ENCODE measurements at regions not wholly inside any gene's neighbourhood (a gene's known extent, or its start where the extent isn't known, plus 50 kb on each side); places are given as distances from the start of the nearest gene placed in this dataset.

DNA sequence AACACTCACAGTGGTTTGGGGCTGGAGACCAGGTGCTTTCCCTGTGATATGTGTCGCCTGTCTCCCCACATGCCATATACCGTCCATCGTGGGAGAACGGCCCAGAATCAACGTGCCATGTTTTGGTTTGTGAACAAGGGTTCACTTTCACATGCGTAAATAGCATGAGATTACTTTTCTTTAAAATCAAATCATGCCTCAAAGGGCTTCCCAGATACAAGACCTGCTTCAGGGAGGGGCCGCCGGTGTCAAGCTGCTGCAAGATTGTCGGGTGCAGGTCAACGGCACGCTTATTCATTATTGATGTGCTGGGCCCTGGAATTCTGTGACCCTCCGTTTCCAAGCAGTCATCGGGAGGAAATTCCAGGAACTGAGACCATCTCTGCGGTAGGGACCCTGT, 145.2 kb upstream of the RTL1 start:
- no peak for DNase-seq

DNA sequence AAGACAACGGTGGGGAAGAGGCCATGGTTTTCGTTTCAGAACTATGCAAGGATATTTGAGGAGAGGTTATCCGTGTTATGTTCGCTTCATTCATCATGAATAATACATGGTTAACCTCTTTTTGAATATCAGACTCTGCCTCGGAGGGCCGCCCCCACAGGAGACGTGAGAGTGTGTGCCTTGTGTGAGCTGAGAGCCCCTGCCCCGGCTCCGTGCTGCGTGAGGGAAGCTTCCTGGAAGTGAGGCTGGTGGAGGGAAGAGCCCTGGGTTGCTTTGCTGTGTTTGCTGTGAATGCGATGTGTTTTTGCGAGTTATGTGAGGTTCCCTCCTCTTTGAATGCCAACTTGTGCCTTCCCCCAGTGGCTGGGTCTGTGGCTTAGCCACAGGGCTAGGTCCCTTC, 146.0 kb upstream of the RTL1 start:
- DNase-seq: no peak

DNA sequence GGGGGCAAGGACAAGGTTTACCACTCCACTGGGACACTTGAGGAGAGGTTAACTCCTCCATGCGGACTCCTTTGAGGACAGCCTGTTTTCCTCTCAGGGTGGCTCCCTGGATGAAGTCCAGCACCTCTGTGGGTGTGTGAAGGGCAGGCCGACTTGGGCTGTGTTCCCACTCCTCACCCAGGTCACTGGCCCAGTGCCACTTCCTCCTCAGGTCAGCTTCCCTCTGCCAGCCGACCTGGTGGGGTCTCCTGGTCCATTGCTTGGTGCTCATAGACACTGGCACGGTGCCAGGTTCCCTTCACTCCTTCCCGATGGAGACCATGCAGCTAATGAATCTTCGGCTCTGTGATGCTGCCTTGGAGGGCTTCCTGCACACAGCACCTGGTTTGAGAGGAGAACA, 146.4 kb upstream of the RTL1 start:
- DNase-seq: no peak

DNA sequence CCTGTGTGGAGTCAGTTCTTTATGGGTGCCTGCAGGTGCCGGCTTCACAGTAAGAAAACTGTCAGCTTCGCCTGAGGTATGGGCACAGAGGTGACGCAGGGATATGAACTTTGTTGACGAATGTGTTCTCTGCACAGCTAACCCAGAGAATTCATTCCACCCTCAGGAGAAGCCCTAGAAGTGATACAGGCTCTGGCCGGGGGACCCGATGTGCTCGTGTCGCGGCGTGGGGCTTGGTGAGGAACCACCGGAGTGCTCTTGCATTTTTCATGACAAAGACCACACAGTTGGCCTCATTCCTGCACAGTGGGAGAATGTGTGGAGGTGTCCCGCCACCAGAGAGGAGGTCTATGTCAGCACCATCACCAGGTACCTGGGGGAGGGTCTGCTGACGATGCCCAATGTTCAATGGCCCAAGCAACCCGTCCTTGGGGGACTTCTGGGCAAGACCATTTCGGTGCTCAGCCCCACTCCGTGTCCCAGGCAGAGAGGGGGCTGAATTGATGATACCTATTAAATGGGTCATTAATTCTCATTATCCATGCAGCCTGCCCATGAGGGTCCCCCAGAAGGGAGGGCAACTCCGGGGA, 147.5 kb upstream of the RTL1 start:
- no peak for DNase-seq

DNA sequence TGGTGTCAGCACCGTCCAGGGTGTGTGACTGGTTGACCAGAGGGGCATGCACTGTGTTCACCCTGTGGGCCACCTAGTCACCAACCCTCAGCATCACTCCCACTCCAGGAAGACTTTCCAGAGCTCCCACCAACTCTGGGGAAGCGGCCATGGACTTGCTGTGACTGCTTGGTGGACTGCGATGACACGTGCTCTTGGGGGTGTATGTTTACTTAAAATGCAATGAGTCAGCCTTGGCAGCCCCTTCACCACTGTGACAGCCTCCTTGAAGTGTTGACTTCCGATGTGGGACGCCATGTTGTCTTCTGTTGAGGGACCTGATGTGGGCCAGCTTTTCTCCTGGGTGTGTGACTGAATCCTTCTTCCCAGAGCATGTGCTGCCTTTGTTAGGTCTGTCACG, 151.1 kb upstream of the RTL1 start:
- DNase-seq: no peak

DNA sequence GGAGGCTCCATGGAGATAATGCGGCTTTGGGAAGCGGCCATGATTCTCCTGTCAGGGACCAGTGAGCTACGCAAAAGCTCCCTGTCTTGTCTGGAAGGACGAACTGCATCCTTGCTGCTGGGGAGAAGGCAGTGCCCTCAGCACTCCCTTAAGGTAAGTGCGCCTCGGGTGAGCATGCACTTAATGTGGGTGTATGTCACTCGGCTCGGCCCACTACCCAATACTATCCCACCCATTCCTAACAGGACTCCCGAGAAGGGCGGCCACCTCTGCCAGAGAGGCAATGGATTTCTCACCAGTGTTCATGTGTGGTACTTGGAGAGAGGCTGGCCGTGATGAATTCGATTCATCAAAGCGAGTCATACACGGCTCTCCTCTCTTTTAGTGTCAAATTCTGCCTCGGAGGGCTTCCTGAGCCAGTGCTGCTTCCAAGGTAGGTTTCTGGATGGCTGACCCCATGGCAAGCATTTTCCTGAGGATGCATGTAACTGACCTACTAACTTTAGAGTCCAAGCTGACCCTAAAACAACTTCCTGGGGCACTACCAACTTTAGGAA, 151.7 kb upstream of the RTL1 start:
- DNase-seq: no peak

DNA sequence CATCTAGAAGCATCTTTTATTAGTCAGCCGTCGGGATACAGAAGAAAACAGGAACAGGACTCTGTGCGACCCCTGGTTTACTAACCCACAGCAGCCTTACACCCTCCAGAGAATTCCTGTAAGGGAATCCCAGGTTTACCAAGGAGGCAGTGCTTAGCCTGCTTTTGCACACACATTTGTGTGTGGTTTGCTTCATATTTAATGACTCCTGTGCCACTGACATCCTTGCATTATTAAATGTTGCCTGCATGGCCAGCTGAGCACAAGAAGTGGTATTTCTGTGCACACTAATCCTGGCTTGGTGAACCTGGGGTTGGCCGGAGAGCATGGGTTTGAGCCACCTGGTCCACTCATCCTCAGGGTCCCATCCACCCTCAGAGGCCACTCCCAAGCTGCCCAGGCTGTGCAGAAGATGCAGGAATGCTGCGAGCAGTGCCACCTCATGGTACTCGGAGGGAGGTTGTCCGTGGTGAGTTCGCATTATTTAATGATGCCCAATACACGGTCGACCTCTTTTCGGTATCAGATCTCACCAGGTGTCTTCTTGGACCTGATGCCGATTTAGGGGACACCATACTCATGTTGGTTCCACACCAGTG, 152.4 kb upstream of the RTL1 start:
- no peak for DNase-seq

DNA sequence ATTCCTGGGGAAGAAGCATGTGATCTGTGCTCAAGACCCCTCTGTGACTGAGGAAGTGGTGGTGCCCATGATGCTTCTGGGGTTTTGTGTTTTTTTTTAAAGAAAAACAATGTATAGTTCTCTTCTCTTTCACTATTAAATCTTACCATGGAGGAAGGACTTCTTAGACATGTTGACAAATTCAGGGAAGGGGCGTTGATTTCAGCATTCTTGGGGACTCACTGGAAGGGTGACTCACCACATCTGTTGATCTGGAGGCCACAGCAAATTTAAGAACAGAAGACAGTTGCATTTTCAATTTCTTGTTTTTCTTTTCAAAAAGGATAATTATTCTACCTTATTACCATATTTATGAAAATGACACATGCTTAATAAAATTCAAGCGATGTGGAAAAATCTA, 152.9 kb upstream of the RTL1 start:
- no peak for DNase-seq

DNA sequence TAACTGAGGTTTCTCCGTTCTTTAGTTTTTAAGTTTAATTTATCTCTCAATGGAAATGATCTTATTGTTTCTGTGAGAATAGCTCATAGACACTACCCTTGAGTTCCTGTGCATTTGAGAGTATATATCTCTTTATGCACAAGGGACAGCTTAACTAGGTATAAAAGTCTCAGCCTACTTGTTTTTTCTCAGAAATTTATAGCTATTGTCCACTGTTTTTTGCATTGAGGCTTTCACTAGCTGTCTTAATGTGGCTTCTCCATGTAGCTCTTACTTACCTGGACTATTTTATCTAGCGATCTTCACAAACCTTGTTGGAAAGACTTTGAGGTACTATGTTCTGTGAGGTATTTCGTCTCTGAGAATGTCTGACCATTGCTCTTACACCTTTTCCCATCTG, 153.9 kb upstream of the RTL1 start:
- no peak for DNase-seq

DNA sequence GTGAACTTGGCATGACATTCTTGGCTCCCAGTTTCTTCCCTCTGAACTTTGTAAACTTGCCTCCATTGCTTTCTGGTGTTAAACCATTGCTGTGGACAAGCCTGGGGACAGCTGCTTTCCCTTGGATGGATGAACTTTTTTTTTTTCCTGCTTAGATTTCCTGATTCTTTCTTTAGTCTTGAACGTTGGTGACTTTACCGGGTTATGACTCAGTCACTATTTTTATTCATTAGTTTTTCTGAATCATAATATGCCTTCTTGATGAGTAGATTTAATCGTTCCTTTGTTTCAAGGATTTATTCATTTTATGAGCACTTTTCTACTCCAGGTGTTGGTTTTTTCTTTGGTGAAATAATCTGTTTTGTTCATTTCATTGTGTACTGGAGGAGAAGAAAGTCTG, 155.0 kb upstream of the RTL1 start:
- no peak for DNase-seq

DNA sequence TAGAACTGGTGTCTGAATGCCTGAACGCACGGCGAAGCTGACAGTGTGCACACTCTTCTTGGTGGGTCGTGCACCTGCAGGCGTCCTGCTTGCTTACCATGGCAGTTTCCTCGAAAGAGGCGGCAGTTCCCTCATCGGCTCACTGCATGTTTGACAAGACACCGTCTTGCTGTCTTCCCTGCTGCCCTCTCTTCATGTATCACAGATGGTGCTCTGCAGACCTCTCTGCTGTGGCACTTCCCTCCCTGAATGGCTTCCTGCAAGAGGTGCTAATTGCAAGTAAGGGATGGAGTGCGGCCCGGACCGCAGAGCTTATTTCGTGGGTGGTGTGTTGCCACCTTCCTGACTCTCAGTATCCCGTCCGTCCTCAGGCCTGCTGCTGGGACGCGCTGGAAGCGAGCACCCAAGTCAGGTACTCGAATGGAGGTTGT, 156.7 kb upstream of the RTL1 start:
- DNase-seq: no peak

DNA sequence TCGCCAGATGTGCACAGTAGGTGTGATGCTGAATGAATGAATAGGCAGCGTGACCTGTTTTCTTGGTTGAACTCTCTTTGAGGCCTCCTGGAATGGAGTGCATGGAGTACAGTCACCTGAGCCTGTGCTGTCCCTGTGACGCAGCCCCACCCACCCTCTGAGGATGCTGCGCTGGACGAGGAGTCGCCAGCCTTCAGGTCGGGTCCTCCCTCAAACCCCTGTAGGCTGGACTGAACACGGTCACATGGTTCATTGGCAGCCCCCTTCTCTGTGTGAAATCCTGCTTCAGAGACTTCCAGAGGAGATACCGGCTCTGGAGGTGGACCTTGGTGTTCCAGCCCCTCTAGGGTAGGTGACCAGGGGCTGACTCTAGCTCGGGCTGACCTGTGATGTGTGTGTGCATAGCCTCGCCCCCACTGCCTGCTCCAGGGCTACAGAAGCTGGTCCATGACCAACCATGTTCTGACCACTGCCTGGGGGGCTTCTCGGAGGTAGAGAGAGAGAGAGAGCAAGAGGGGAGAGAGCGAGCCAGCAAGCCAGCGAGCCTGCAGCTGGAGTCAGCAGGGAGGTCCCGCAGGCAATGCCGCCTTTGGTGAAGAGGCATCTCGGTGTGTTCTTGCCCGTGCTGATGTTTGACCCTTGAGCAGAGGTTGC, 158.0 kb upstream of the RTL1 start:
- DNase-seq: no peak

DNA sequence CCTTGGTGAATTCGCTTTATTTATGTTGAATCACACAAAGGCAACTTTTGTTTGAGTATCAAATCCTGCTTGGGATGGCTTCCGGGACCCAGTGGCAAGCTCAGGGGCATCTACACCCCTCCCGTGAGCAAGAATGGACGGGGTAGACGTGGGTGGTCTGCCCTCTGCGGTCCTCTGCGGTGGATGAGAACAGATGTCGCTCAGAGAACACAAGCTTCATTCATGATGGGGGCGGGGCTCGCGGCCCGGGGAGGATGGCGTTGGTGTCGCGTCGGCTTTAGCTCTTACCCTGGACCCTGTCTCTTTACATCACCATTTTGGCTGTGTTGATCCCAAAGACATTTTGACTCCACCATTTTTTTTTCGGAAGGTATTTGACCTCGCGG, 158.5 kb upstream of the RTL1 start:
- no peak for DNase-seq

DNA sequence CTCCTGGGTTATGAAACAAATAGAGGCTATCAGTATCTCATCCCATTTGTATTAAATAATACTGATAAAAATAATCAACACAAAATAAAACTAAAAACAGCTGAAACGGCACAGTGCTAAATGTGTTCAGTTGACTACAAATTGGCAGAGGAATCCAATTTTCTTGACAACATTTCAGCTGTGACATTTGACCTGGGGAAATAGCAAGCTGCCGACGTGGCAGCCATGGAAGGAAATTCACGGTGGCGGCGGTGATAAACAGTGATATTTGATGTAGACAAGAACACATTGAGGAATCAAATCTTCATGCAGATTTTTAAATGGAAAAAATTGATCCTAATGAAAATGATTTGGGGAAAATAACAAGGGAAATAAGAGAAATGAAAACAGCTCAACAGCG, 159.1 kb upstream of the RTL1 start:
- no peak for DNase-seq

DNA sequence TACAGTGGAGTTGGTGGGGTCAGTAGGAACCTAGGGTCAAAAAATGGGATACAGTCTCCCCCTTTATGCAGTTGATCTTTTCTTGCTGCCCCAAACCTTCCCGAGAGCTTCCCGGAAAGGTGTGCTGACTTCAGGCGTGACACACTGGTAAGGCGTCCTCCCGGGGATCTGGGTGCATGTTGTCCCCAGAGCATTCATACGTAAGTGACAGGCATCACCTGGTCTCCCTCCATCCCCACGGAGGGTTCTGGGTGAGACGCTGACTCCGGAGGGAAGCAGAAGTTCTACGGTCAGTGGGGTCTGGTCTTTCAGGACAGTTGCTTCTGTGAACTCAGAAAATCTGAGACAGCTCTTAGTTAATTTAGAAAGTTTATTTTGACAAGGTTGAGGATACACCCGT, 159.6 kb upstream of the RTL1 start:
- DNase-seq: no peak

DNA sequence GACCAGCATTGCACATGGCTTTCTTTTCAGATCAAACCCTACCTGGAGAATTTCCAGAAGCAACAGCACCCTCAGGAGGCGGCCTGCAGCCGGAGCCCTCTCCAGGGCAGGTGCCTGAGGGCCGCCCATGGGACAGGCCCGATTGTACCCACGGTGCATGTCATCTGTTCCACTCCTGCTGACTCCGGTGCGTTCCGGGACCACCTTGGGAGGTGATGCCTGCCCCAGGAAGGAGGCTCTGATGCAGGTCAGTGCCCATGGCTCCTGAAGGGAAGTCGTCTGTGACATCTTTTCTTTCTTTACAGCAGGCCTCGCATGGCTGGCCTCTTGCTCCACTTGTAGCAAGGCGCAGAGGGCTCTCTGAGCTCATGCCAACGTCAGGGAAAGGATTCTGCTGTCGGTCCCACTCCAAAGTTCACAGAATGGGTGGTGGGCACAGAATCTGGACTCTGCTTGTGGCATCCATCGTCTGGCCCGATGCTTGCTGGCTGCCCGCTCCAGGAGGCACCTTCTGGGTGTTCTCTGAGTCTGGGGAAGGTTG, 160.7 kb upstream of the RTL1 start:
- DNase-seq: no peak

DNA sequence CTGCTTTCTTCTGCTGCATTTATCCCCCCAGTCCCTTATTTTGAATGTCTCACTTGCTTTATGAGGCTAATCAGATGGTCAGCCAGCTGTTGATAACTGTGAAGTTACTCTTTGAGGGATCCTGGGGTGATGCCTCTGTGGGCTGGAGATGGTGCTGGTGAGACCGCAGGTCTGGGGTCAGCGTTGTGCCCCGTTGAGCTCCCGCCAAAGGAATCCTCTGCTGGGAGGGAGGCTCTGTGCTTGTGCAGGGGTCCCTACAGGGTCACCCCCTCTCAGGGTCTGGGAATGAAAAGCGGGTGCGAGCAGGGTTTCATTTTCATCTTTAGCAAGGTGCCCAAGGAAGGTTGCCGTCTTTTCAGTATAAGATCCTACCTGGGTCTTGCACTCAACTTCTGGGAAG, 161.2 kb upstream of the RTL1 start:
- DNase-seq: no peak

DNA sequence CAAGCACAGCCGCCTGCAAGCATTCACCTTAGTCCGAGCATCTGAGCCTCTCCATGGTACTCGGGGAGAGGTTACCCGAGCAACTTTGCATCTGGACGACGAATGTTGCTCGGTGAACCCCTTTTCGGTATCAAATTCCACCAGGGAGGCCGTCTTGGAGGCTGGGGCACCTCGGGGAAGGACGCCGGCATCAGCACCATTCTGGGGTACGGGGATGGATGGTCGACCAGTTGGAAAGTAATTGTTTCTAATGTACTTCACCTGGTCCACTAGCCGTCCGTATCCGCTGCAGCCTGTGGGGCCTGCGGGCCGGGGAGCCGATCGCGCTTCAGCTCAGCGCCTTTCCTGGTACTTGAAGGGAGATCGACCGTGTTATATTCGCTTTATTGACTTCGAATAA, 161.7 kb upstream of the RTL1 start:
- no peak for DNase-seq

DNA sequence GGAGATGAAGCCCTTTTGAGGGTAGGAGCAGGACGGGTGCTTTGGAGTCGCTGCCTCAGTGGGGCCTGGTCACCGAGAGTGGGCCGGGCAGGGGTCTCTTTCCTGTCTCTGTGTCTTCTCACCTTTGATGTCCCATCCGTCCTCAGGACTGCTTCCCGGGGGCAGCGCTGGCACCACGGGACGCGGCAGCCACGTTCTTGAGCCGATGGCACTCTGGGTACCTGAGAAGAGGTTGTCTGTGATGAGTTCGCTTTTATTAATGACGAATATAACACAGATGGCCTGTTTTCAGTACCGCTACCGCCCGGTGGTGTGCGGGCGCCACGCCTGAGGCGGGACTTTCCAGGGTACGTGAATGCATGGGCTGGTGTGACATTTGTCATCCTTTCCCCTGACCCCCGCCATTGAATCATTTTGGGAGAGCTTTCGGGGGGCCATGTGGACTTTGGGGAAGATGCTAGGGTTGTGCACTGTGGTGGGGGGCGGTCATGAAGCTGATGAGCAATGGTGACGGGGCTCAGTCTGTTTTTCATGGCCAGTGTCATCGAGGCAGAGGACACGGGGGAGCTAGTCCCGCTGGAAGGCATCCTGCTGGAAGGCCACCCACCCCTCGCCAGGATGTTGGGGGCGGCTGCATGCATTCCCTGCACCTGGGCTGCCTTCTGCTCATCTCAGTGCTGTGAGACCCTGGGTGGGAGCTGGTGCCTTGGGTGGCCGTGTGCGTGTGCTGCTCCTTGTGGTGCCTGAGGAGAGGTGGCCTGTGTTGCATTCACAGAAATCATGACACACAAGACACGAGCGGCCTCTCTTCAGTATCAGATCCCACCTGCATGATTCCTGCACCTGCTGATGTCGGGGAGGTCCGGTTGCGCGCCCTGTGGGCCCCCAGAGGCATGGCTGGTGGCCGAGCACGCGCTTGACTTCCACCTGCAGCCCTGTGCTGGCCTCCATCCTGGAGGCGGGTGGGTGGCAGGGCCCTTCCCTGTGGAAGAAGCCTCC, 162.5 kb upstream of the RTL1 start:
- DNase-seq: no peak

DNA sequence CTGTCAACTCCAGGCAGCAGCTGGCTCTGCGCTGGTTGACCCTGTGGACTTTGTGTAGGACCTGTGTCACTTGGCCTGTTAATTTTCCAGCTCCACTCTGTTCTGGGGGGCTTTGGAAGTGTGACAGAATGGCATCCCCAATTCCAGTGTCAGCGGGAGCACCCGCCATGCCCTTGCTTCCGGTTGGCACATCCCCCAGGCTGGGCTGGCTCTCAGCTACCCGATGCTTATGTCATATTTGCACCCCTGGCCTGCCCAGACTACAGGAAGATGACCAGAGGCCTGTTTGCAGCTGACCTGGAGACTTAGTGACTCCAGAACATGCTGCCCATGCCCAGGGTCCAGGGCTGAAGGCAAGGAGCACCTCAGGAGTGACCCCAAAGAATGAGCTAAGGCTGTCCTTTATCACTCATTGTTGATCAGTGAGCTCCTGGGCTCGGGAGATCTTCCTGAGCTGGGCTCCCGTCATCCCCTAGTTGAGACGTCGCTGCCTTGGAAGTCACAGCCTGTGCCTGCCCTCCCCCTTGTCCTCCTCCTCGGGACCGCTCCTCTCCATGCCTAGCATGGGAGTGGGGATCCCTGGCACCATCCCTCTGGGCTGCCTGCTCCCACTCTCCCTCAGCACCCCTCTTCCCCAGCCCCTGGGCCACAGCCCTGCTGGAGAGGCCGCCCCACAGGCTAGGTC, 163.4 kb upstream of the RTL1 start:
- DNase-seq: no peak

DNA sequence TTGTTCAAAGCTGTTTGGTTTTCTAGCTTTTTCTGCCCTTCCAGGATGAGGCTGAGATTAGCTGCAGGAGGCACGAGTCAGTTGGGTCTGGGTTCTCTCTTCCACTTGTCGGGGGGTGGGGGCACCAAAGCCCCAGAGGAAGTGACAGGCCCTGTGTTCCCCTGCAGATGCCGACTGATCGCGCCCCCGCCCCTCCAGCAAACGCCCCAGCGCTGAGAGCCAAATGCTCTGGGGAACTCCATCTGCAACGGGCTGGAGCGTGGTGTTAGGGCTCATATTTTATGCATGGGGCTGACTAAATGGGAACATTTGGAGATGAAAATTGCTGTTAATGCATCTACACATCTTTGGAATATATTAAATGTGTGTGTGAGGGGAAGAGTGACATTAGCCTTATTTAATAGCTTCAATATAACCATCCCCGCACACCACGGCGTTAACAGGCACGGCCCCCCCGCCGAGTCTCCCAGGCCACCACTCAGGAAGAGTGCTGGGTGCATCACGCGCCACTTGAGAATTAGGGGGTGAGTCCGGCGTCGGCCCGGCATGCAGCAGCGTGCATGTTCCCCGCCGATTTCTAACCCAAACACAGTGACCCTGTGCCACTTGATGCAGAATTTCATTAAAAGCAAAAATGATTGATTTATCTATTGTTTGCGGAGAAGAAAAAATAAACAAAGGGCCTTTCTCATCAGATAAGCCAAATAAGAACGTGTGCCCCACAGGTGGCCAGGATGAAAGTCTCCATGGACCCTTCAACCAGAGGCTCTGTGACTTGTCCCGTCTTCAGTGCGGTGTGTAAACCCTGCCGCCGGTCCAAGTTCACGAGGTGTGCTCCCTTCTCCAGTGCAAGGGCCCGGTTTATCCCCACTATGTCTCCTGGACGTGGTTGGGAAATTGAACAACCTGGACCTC, 165.0 kb upstream of the RTL1 start:
- DNase-seq: no peak

DNA sequence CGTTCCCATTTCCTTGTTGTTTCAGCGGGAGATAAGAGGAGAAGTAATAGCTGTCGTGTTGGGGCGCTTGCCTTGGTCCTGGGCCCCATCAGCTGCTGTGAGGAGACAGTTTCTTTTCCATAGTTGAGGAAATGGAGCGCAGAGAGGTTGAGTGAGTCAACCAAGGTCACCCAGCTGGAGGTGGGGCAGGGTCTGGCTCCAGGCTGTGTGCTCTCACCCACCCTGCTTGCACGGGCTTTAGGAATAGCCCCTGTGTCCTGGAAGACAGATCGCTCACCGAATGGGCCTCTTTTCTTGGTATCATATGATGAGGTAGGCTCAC, 165.7 kb upstream of the RTL1 start:
- no peak for DNase-seq

Measured in NCI-H2081 treated with DMSO at 0.1 percent for 48 hours (cell line).